ENCODE measurements at regions not wholly inside any gene's neighbourhood (a gene's known extent, or its start where the extent isn't known, plus 50 kb on each side); places are given as distances from the start of the nearest gene placed in this dataset.
"Not testable (repeated sequence)": the region's sequence is repeated elsewhere in the genome, so short reads cannot be mapped to it uniquely, and the experiment has no call there.

DNA sequence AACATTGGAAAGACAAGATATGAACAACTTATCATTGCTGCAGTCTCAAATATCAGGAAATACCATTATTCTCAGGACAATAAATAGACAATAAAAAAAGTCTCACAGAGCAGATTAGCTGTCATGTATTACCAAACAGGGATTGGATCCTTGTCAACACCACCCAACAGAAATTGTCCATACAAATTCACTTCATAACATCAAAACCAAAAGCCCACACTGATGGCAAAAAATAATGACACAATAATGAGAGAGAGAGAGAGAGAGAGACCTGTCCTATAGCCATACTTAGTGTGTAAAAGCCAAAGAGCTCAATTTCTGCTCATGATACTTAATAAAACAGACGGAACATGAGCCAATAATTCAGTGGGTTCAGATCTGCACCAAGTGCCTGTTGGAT lies 96.5 kb downstream of the PPIAL4G start:
- Histone ChIP-seq H3K9ac (ENCODE audit: low read length) (no peak overlapping the region), H3K4me1 (ENCODE audit: insufficient read depth, low read length, severe bottlenecking) (peaks cover 34% of the 10 kb centered on the region), H3K9me2 (ENCODE audit: low read depth, low read length) (no peaks in the 10 kb centered on the region), H3F3A (ENCODE audit: insufficient read depth, low read length) (no peaks in the 10 kb centered on the region; the same call in 1 of the 2 replicates), H3K36me3 (ENCODE audit: insufficient read depth, low read length) (no peaks in the 10 kb centered on the region), H3K27me3 (ENCODE audit: insufficient read depth, low read length) (no peaks in the 10 kb centered on the region), H4K20me1 (ENCODE audit: insufficient read depth, low read length) (no peaks in the 10 kb centered on the region), H3K9me3 (ENCODE audit: low read length) (no peaks in the 10 kb centered on the region), H3K4me3 (ENCODE audit: low read depth, low read length, poor library complexity, severe bottlenecking) (no peak overlapping the region), H3K79me2 (ENCODE audit: insufficient read depth, low read length) (no peaks in the 10 kb centered on the region), H3K27ac (ENCODE audit: low read depth, low read length, poor library complexity, severe bottlenecking) (no peak overlapping the region), H2AFZ (ENCODE audit: low read length) (no peak overlapping the region), H3K4me2 (ENCODE audit: low read length) (no peak overlapping the region)
- no peak for TF ChIP-seq EZH2 (IDR thresholded peaks at IDR 0.05; ENCODE audit: borderline replicate concordance, low read length)
- TF ChIP-seq, protein P1, sequence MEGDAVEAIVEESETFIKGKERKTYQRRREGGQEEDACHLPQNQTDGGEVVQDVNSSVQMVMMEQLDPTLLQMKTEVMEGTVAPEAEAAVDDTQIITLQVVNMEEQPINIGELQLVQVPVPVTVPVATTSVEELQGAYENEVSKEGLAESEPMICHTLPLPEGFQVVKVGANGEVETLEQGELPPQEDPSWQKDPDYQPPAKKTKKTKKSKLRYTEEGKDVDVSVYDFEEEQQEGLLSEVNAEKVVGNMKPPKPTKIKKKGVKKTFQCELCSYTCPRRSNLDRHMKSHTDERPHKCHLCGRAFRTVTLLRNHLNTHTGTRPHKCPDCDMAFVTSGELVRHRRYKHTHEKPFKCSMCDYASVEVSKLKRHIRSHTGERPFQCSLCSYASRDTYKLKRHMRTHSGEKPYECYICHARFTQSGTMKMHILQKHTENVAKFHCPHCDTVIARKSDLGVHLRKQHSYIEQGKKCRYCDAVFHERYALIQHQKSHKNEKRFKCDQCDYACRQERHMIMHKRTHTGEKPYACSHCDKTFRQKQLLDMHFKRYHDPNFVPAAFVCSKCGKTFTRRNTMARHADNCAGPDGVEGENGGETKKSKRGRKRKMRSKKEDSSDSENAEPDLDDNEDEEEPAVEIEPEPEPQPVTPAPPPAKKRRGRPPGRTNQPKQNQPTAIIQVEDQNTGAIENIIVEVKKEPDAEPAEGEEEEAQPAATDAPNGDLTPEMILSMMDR (IDR thresholded peaks at IDR 0.05; ENCODE audit: low read length) = no peak

DNA sequence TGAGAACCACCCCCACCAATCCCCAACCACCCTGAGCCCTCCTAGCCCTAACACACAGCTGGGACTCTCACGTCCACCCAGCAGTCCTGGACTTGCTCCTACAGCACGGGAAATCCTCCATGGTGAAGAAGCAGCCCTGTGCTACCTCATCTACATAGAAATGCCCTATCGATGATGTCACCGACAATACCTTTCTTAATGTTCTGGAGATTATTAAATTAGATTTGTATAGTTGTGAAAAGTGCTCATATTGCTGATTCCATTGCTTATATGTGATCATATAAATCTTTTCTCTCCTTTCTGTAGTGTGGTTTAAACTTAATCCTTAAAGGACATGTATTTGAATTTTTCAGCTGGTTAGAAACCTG lies 97.1 kb downstream of the PPIAL4G start:
- not testable (repeated sequence) for H2AFZ ChIP-seq (ENCODE audit: low read length); H3K27ac ChIP-seq (ENCODE audit: low read depth, low read length, poor library complexity, severe bottlenecking); H3K4me2 ChIP-seq (ENCODE audit: low read length); H3K9me3 ChIP-seq (ENCODE audit: low read length); H3K27me3 ChIP-seq (ENCODE audit: insufficient read depth, low read length); H3K79me2 ChIP-seq (ENCODE audit: insufficient read depth, low read length); H3K4me3 ChIP-seq (ENCODE audit: low read depth, low read length, poor library complexity, severe bottlenecking); H3K9ac ChIP-seq (ENCODE audit: low read length); H3K9me2 ChIP-seq (ENCODE audit: low read depth, low read length); H3K36me3 ChIP-seq (ENCODE audit: insufficient read depth, low read length); H3F3A ChIP-seq (ENCODE audit: insufficient read depth, low read length); H4K20me1 ChIP-seq (ENCODE audit: insufficient read depth, low read length)
- peaks cover 34% of the 10 kb centered on the region for H3K4me1 ChIP-seq (ENCODE audit: insufficient read depth, low read length, severe bottlenecking)

DNA sequence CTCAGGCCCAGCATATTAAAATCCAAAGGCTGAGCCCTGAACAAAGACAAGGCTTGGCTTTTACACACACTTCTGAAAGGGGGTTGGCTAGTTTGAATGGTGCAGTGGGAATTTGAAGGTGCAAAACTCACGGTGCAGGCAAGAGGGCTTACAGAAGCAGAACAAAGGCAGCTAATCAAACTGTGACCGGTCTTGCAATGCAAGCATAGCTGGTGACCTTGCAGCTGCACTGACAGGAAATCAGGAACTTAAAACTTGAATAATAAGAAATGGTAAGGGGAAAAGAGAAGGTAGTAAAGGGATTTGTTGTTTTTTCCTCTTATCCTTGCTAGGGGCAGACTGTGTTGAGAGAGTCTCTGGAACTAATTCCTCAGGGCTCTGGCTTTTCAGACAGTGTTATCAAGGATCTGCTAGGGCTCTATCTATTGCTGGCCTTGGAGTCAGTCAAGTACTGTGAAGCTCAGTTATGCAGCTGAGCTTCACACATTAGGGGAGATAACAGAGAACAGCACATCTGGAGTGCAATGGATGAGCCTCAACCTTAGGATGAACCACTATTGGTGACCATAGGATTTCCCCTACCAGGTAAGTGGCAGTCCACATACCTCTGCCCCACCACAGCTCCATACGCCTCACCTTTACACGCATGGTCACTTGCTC lies 97.6 kb downstream of the PPIAL4G start:
- no peaks in the 10 kb centered on the region for H3K36me3 ChIP-seq (ENCODE audit: insufficient read depth, low read length)
- H3K4me3 ChIP-seq (ENCODE audit: low read depth, low read length, poor library complexity, severe bottlenecking) = no peak overlapping the region
- no peaks in the 10 kb centered on the region for H3K9me3 ChIP-seq (ENCODE audit: low read length)
- no peaks in the 10 kb centered on the region for H3K9me2 ChIP-seq (ENCODE audit: low read depth, low read length)
- TF ChIP-seq EZH2 (IDR thresholded peaks at IDR 0.05; ENCODE audit: borderline replicate concordance, low read length) = no peak
- TF ChIP-seq, protein P1 (IDR thresholded peaks at IDR 0.05; ENCODE audit: low read length) = no peak
- no peaks in the 10 kb centered on the region for H4K20me1 ChIP-seq (ENCODE audit: insufficient read depth, low read length)
- H3K4me2 ChIP-seq (ENCODE audit: low read length) = no peak overlapping the region; the same call in 1 of the 2 replicates
- peaks cover 34% of the 10 kb centered on the region for H3K4me1 ChIP-seq (ENCODE audit: insufficient read depth, low read length, severe bottlenecking)
- H3K79me2 ChIP-seq (ENCODE audit: insufficient read depth, low read length) = no peaks in the 10 kb centered on the region
- no peak overlapping the region for H3K27ac ChIP-seq (ENCODE audit: low read depth, low read length, poor library complexity, severe bottlenecking)
- no peak overlapping the region for H2AFZ ChIP-seq (ENCODE audit: low read length)
- H3K27me3 ChIP-seq (ENCODE audit: insufficient read depth, low read length) = no peaks in the 10 kb centered on the region
- no peak overlapping the region for H3K9ac ChIP-seq (ENCODE audit: low read length)
- no peaks in the 10 kb centered on the region; the same call in 1 of the 2 replicates for H3F3A ChIP-seq (ENCODE audit: insufficient read depth, low read length)

DNA sequence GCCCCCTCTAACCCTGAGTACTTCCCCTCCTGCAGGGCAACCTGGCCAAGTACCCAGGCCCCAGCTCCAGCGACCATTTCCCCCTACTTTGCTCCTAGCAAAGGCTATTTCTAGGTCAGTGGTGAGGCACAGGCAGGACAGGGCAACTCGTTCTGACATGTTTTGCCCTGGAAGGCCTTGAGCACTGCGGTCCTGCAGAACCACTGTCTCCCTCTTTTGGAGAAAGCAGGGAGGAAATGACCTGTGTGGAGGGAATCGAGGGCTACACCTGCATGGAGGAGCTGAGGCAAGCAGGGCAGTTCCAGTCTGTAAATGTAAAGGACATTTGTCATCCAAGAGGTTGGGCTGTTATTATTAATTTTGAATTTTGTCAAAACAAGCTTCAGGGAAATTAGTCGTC lies 99.1 kb downstream of the PPIAL4G start:
- no peaks in the 10 kb centered on the region for H3K79me2 ChIP-seq (ENCODE audit: insufficient read depth, low read length)
- H3K4me1 ChIP-seq (ENCODE audit: insufficient read depth, low read length, severe bottlenecking) = peaks cover 28% of the 10 kb centered on the region
- no peaks in the 10 kb centered on the region for H3K9me3 ChIP-seq (ENCODE audit: low read length)
- no peak overlapping the region for H2AFZ ChIP-seq (ENCODE audit: low read length)
- H3K27me3 ChIP-seq (ENCODE audit: insufficient read depth, low read length) = no peaks in the 10 kb centered on the region
- H3F3A ChIP-seq (ENCODE audit: insufficient read depth, low read length) = no peaks in the 10 kb centered on the region; the same call in 1 of the 2 replicates
- no peaks in the 10 kb centered on the region for H3K36me3 ChIP-seq (ENCODE audit: insufficient read depth, low read length)
- H3K27ac ChIP-seq (ENCODE audit: low read depth, low read length, poor library complexity, severe bottlenecking) = no peak overlapping the region
- no peak overlapping the region for H3K4me3 ChIP-seq (ENCODE audit: low read depth, low read length, poor library complexity, severe bottlenecking)
- H3K9me2 ChIP-seq (ENCODE audit: low read depth, low read length) = no peaks in the 10 kb centered on the region
- TF ChIP-seq, protein P1 (IDR thresholded peaks at IDR 0.05; ENCODE audit: low read length) = no peak
- no peak for TF ChIP-seq EZH2 (IDR thresholded peaks at IDR 0.05; ENCODE audit: borderline replicate concordance, low read length)
- H3K4me2 ChIP-seq (ENCODE audit: low read length) = no peak overlapping the region
- no peaks in the 10 kb centered on the region for H4K20me1 ChIP-seq (ENCODE audit: insufficient read depth, low read length)
- no peak overlapping the region for H3K9ac ChIP-seq (ENCODE audit: low read length)
